Fibroblast of mammary gland (primary cell): ENCODE measurements at regions not wholly inside any gene's neighbourhood (a gene's known extent, or its start where the extent isn't known, plus 50 kb on each side); places are given as distances from the start of the nearest gene placed in this dataset.

Experiments used
- DNase-seq: peaks from one replicate; pipeline ENCODE4 v3.0.0-alpha.2; 2010; ENCODE audit warnings: low read depth
- H3K4me3 ChIP-seq: 2 replicates; pipeline ENCODE4 v1.5.1; 2011; ENCODE audit warnings: low read depth, mild to moderate bottlenecking, low read length, moderate library complexity; ENCODE audit not compliant: control insufficient read depth
- CTCF ChIP-seq: conservative IDR thresholded peaks from 2 replicates; pipeline ENCODE4 v1.5.1; 2011; ENCODE audit warnings: low read depth, low read length, inconsistent platforms; ENCODE audit not compliant: control insufficient read depth, insufficient read depth

GRCh38 chr13:31067416-31068118, 94.1 kb downstream of the HSPH1 start:
- DNase-seq: peak; percentile 83
- H3K4me3 ChIP-seq: no peak overlapping the region
- no peak for TF ChIP-seq CTCF

GRCh38 chr13:31064636-31065035, 97.1 kb downstream of the HSPH1 start:
- no peak for DNase-seq
- H3K4me3 ChIP-seq: no peak overlapping the region
- TF ChIP-seq CTCF: no peak

- DNase-seq: no peak
Observed at GRCh38 chr13:31063772-31064171, 97.9 kb downstream of the HSPH1 start.

GRCh38 chr13:31060655-31061054, 101.0 kb downstream of the HSPH1 start:
- DNase-seq: no peak
- H3K4me3 ChIP-seq: no peak overlapping the region
- TF ChIP-seq CTCF: no peak

More at GRCh38 chr13:31063772-31064171, 97.9 kb downstream of the HSPH1 start:
- no peak overlapping the region for H3K4me3 ChIP-seq
- TF ChIP-seq CTCF: no peak

GRCh38 chr13:31060220-31060619, 101.5 kb downstream of the HSPH1 start:
- no peak overlapping the region for H3K4me3 ChIP-seq
- TF ChIP-seq CTCF: no peak
- DNase-seq: no peak

- no peak for TF ChIP-seq CTCF
- no peak overlapping the region for H3K4me3 ChIP-seq
- DNase-seq: no peak
Observed at GRCh38 chr13:31057403-31058033, 104.2 kb downstream of the HSPH1 start.
